ENCODE measurements at regions not wholly inside any gene's neighbourhood (a gene's known extent, or its start where the extent isn't known, plus 50 kb on each side); places are given as distances from the start of the nearest gene placed in this dataset.

DNA sequence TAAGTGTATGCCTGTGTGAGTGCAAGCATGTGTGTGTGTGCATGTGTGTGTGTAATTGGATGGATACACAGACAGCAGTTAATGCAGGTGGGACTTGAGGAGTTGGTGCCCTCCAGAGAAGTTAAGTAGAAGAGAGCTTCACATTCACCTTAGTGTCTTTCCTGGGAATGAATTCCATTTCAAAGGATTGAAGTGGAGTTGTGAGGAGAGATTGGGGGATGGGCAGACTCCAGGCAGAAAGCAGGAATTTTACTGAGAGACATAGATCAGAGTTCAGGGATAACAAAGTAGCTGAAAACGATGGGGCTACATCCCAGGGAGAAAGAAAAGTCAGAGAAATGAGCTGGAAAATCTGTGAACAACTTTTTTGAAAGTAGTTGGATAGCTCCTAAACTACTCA is 464.4 kb downstream of the TCERG1L start:
- TF ChIP-seq, protein P1, sequence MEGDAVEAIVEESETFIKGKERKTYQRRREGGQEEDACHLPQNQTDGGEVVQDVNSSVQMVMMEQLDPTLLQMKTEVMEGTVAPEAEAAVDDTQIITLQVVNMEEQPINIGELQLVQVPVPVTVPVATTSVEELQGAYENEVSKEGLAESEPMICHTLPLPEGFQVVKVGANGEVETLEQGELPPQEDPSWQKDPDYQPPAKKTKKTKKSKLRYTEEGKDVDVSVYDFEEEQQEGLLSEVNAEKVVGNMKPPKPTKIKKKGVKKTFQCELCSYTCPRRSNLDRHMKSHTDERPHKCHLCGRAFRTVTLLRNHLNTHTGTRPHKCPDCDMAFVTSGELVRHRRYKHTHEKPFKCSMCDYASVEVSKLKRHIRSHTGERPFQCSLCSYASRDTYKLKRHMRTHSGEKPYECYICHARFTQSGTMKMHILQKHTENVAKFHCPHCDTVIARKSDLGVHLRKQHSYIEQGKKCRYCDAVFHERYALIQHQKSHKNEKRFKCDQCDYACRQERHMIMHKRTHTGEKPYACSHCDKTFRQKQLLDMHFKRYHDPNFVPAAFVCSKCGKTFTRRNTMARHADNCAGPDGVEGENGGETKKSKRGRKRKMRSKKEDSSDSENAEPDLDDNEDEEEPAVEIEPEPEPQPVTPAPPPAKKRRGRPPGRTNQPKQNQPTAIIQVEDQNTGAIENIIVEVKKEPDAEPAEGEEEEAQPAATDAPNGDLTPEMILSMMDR (conservative IDR thresholded peaks at IDR 0.05; ENCODE audit: low read depth, low read length) = no peak
- no peak overlapping the region for H2AFZ ChIP-seq (ENCODE audit: low read depth)

DNA sequence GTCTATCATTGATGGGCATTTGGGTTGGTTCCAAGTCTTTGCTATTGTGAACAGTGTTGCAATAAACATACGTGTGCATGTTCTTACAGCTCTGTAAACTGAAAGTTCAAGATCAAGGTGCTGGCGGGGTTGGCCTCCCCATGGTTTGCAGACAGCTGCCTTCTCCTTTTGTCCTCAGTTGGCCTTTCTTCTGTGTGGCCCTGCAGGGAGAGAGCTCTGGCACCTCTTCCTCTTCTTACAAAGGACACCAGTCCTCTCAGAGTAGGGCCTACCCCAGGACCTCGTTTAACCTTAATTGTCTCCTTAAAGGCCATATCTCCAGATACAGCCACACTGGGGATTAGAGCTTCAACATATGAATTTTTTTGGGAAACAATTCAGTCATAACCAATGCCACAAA is 462.7 kb downstream of the TCERG1L start:
- Histone ChIP-seq H3K36me3 (ENCODE audit: insufficient read depth) (no peaks in the 10 kb centered on the region), H3K4me3 (IDR thresholded peaks at IDR 0.05; ENCODE audit: insufficient read depth, low read depth, low read length) (no peak overlapping the region), H3K27me3 (ENCODE audit: insufficient read depth, low read depth) (no peaks in the 10 kb centered on the region), H3K27ac (no peak overlapping the region), H3K4me2 (no peak overlapping the region), H3K9ac (no peak overlapping the region), H3K4me1 (ENCODE audit: low read depth, poor library complexity, severe bottlenecking) (no peaks in the 10 kb centered on the region), H3K79me2 (ENCODE audit: insufficient read depth, low read depth) (no peaks in the 10 kb centered on the region), H4K20me1 (ENCODE audit: insufficient read depth) (no peaks in the 10 kb centered on the region), H2AFZ (ENCODE audit: low read depth) (no peak overlapping the region)
- TF ChIP-seq, protein P1 (conservative IDR thresholded peaks at IDR 0.05; ENCODE audit: low read depth, low read length) = no peak

More for the DNA sequence above, 464.4 kb downstream of the TCERG1L start:
- H3K4me2 ChIP-seq = no peak overlapping the region
- no peak overlapping the region for H3K4me3 ChIP-seq (IDR thresholded peaks at IDR 0.05; ENCODE audit: insufficient read depth, low read depth, low read length)
- no peaks in the 10 kb centered on the region for H3K4me1 ChIP-seq (ENCODE audit: low read depth, poor library complexity, severe bottlenecking)
- no peaks in the 10 kb centered on the region for H3K27me3 ChIP-seq (ENCODE audit: insufficient read depth, low read depth)
- no peak overlapping the region for H3K9ac ChIP-seq
- no peak overlapping the region for H3K27ac ChIP-seq
- no peaks in the 10 kb centered on the region for H3K36me3 ChIP-seq (ENCODE audit: insufficient read depth)
- no peaks in the 10 kb centered on the region for H3K79me2 ChIP-seq (ENCODE audit: insufficient read depth, low read depth)
- H4K20me1 ChIP-seq (ENCODE audit: insufficient read depth) = no peaks in the 10 kb centered on the region

DNA sequence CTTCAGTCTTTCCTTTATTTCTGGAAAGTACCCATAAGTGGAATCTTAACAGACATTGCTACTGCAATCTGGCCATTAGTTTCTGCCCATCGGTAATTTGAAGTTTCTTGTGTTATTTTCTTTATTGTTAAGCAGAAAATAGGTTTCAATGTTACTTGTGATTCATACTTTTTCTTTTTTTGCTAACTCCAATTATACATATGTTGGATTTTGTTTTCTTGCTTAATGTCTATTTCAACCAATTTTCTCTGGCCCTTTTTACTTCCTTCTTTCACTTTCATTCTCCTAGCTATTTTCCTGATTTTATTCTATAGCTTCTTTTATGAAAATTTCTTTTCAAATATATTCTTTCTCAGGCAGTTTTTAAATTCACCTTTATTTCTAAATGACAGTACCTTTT is 457.4 kb downstream of the TCERG1L start:
- H4K20me1 ChIP-seq (ENCODE audit: insufficient read depth) = no peaks in the 10 kb centered on the region
- no peak overlapping the region for H2AFZ ChIP-seq (ENCODE audit: low read depth)
- TF ChIP-seq, protein P1 (conservative IDR thresholded peaks at IDR 0.05; ENCODE audit: low read depth, low read length) = no peak
- no peaks in the 10 kb centered on the region for H3K4me1 ChIP-seq (ENCODE audit: low read depth, poor library complexity, severe bottlenecking)
- H3K9ac ChIP-seq = no peak overlapping the region
- H3K4me2 ChIP-seq = no peak overlapping the region
- no peaks in the 10 kb centered on the region for H3K36me3 ChIP-seq (ENCODE audit: insufficient read depth)
- H3K4me3 ChIP-seq (IDR thresholded peaks at IDR 0.05; ENCODE audit: insufficient read depth, low read depth, low read length) = no peak overlapping the region
- H3K79me2 ChIP-seq (ENCODE audit: insufficient read depth, low read depth) = no peaks in the 10 kb centered on the region
- H3K27ac ChIP-seq = no peak overlapping the region
- H3K27me3 ChIP-seq (ENCODE audit: insufficient read depth, low read depth) = no peaks in the 10 kb centered on the region

GRCh38 chr10:130857631-130858295 is 453.8 kb downstream of the TCERG1L start:
- H3K4me2 ChIP-seq = no peak overlapping the region
- no peak overlapping the region for H3K27ac ChIP-seq
- H3K4me3 ChIP-seq (IDR thresholded peaks at IDR 0.05; ENCODE audit: insufficient read depth, low read depth, low read length) = no peak overlapping the region
- TF ChIP-seq, protein P1 (conservative IDR thresholded peaks at IDR 0.05; ENCODE audit: low read depth, low read length) = no peak
- H3K79me2 ChIP-seq (ENCODE audit: insufficient read depth, low read depth) = no peaks in the 10 kb centered on the region
- no peaks in the 10 kb centered on the region for H3K27me3 ChIP-seq (ENCODE audit: insufficient read depth, low read depth)
- no peak overlapping the region for H2AFZ ChIP-seq (ENCODE audit: low read depth)
- no peak overlapping the region for H3K9ac ChIP-seq
- no peaks in the 10 kb centered on the region for H4K20me1 ChIP-seq (ENCODE audit: insufficient read depth)
- no peaks in the 10 kb centered on the region for H3K4me1 ChIP-seq (ENCODE audit: low read depth, poor library complexity, severe bottlenecking)
- H3K36me3 ChIP-seq (ENCODE audit: insufficient read depth) = no peaks in the 10 kb centered on the region

Data from KMS-11 (cell line).